ENCODE measurements at regions not wholly inside any gene's neighbourhood (a gene's known extent, or its start where the extent isn't known, plus 50 kb on each side); places are given as distances from the start of the nearest gene placed in this dataset.

GRCh38 chr4:156521631-156522030 is 450.0 kb downstream of the PDGFC start:
- no peak for TF ChIP-seq CTCF (IDR thresholded peaks at IDR 0.05)
- no peak overlapping the region for H3K4me3 ChIP-seq
- FAIRE-seq (no peak), ATAC-seq (no peak), DNase-seq (no peak)
- no peaks in the 10 kb centered on the region for H3K4me1 ChIP-seq
- WGBS, 2 donors, result 89 to 94% methylated on average over 3 of the region's 3 CpGs
- no peaks in the 10 kb centered on the region for H3K36me3 ChIP-seq
- no peak overlapping the region for H3K27ac ChIP-seq
- intact Hi-C loops (cut with DNase I), result no loop called here
- no peaks in the 10 kb centered on the region for H3K27me3 ChIP-seq
- no peaks in the 10 kb centered on the region for H3K9me3 ChIP-seq

- no peaks in the 10 kb centered on the region for H3K36me3 ChIP-seq
- ATAC-seq (no peak), DNase-seq (no peak), FAIRE-seq (no peak)
- H3K27ac ChIP-seq, result no peak overlapping the region
- no peak for TF ChIP-seq CTCF (IDR thresholded peaks at IDR 0.05)
- H3K27me3 ChIP-seq, result no peaks in the 10 kb centered on the region
- no peaks in the 10 kb centered on the region for H3K9me3 ChIP-seq
- H3K4me1 ChIP-seq, result no peaks in the 10 kb centered on the region
- no peak overlapping the region for H3K4me3 ChIP-seq
- 39 to 46% methylated on average over 2 of the region's 2 CpGs for WGBS, 2 donors
- intact Hi-C loops (cut with DNase I), result no loop called here
Observed at GRCh38 chr4:156517956-156518355, 453.6 kb downstream of the PDGFC start.

- Histone ChIP-seq H3K4me3 (no peak overlapping the region), H3K27ac (no peak overlapping the region), H3K9me3 (no peaks in the 10 kb centered on the region), H3K36me3 (no peaks in the 10 kb centered on the region), H3K27me3 (no peaks in the 10 kb centered on the region), H3K4me1 (no peaks in the 10 kb centered on the region)
- TF ChIP-seq CTCF (IDR thresholded peaks at IDR 0.05), result no peak
- ATAC-seq, result no peak
- FAIRE-seq, result no peak
- intact Hi-C loops (cut with DNase I), result no loop called here
- no peak for DNase-seq
- WGBS, 2 donors, result 19 to 43% methylated on average over 1 of the region's 1 CpG
Observed at GRCh38 chr4:156517546-156517945, 454.1 kb downstream of the PDGFC start.

- Histone ChIP-seq H3K36me3 (no peaks in the 10 kb centered on the region), H3K9me3 (no peaks in the 10 kb centered on the region), H3K4me1 (no peaks in the 10 kb centered on the region), H3K27ac (no peak overlapping the region), H3K4me3 (no peak overlapping the region), H3K27me3 (no peaks in the 10 kb centered on the region)
- no peak for ATAC-seq
- 63 to 69% methylated on average over 1 of the region's 1 CpG for WGBS, 2 donors
- DNase-seq, result no peak
- no peak for TF ChIP-seq CTCF (IDR thresholded peaks at IDR 0.05)
- intact Hi-C loops (cut with DNase I), result no loop called here
- FAIRE-seq, result no peak
Observed at GRCh38 chr4:156516698-156517097, 454.9 kb downstream of the PDGFC start.

- no peak for TF ChIP-seq CTCF (IDR thresholded peaks at IDR 0.05)
- FAIRE-seq (no peak), ATAC-seq (no peak), DNase-seq (no peak)
- H3K4me1 ChIP-seq, result no peaks in the 10 kb centered on the region
- no peaks in the 10 kb centered on the region for H3K9me3 ChIP-seq
- 58 to 85% methylated on average over 3 of the region's 3 CpGs for WGBS, 2 donors
- H3K36me3 ChIP-seq, result no peaks in the 10 kb centered on the region
- intact Hi-C loops (cut with DNase I), result no loop called here
- H3K27me3 ChIP-seq, result no peaks in the 10 kb centered on the region
- H3K4me3 ChIP-seq, result no peak overlapping the region
- H3K27ac ChIP-seq, result no peak overlapping the region
Observed at GRCh38 chr4:156515295-156515694, 456.3 kb downstream of the PDGFC start.
